ENCODE measurements at regions not wholly inside any gene's neighbourhood (a gene's known extent, or its start where the extent isn't known, plus 50 kb on each side); places are given as distances from the start of the nearest gene placed in this dataset.

DNA sequence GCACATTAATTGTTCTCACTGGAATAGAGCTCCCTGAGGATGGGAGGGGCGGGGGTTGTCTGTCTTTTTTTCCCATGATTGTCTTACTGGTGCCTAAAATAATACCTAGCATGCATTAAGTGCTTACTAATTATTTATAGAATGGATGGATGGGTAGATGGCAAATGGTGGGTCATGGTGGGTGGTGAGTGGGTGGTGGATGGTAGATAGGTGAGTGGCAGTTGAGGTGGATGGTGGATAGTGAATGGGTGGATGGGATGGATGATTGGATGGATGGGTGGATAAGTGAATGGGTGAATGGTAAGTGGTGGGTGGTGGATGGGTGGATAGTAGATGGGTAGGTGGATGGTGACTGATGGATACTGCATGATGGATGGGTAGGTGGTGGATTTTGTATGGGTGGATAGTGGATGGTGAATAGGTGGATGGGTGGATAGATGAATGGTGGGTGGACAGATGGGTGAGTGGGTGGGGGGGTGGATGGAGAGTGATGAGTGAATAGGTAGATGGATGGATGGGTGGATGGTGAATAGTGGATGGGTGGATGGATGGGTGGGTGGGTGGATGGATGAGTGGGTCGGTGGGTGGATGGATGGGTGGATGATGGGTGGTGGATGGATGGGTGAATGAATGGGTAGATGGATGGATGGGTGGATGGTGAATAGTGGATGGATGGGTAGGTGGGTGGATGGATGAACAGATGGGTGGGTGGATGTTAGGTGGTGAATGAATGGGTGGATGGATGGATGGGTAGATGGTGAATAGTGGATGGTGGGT lies 51.6 kb downstream of the RBFOX3 start:
- no peak overlapping the region for H2AFZ ChIP-seq (ENCODE audit: low read length)
- WGBS (ENCODE audit: low lambda C conversion rate): 2% methylated on average over 2 of the region's 2 CpGs
- in situ Hi-C loops (cut with HindIII; ENCODE audit: extremely low pct_ligation_motif_present, low pct_unique_long_range_greater_than_20kb): no loop called here
- intact Hi-C loops (cut with micrococcal nuclease; ENCODE audit: unreplicated experiment): no loop called here
- no peak for ATAC-seq
- peaks cover 8 to 69% of the 10 kb centered on the region in 2 experiments; a peak in 4 of 5 replicates for H3K27me3 ChIP-seq (ENCODE audit: control insufficient read depth in 1 of 2, insufficient read depth in 2 of 2, low read length in 2 of 2)
- no peaks in the 10 kb centered on the region for H3K79me2 ChIP-seq (ENCODE audit: insufficient read depth, low read length)
- no peak overlapping the region for H3K9ac ChIP-seq (ENCODE audit: insufficient read depth, low read depth, low read length)
- TF ChIP-seq PCBP2 (optimal IDR thresholded peaks at IDR 0.05; ENCODE audit: low read depth, low read length, poor library complexity, severe bottlenecking) (no peak), PLRG1 (conservative IDR thresholded peaks at IDR 0.05) (peak; percentile 38; the same call in 1 of the 2 replicates), SOX6 (IDR thresholded peaks at IDR 0.05) (0 out of 2 replicates have a peak, but pooled peaks have one; percentile 55), SOX6 (CRISPR knock-in tag; IDR thresholded peaks at IDR 0.05) (no peak), NONO (IDR thresholded peaks at IDR 0.05) (0 out of 2 replicates have a peak, but pooled peaks have one; percentile 53), NONO (CRISPR knock-in tag; conservative IDR thresholded peaks at IDR 0.05) (no peak), CREB1 (IDR thresholded peaks at IDR 0.05) (peak; percentile 5; the same call in 1 of the 2 replicates), CREB1 (CRISPR knock-in tag; IDR thresholded peaks at IDR 0.05) (no peak), ZNF883 (CRISPR knock-in tag; IDR thresholded peaks at IDR 0.05; ENCODE audit: not compliant biosample characterization) (no peak), FOXP1 (IDR thresholded peaks at IDR 0.05) (peak; percentile 53; the same call in 1 of the 2 replicates), FOXP1 (CRISPR knock-in tag; IDR thresholded peaks at IDR 0.05) (no peak), CBX1 (IDR thresholded peaks at IDR 0.05; ENCODE audit: low read depth) (no peak)
- TF ChIP-seq, protein P1, sequence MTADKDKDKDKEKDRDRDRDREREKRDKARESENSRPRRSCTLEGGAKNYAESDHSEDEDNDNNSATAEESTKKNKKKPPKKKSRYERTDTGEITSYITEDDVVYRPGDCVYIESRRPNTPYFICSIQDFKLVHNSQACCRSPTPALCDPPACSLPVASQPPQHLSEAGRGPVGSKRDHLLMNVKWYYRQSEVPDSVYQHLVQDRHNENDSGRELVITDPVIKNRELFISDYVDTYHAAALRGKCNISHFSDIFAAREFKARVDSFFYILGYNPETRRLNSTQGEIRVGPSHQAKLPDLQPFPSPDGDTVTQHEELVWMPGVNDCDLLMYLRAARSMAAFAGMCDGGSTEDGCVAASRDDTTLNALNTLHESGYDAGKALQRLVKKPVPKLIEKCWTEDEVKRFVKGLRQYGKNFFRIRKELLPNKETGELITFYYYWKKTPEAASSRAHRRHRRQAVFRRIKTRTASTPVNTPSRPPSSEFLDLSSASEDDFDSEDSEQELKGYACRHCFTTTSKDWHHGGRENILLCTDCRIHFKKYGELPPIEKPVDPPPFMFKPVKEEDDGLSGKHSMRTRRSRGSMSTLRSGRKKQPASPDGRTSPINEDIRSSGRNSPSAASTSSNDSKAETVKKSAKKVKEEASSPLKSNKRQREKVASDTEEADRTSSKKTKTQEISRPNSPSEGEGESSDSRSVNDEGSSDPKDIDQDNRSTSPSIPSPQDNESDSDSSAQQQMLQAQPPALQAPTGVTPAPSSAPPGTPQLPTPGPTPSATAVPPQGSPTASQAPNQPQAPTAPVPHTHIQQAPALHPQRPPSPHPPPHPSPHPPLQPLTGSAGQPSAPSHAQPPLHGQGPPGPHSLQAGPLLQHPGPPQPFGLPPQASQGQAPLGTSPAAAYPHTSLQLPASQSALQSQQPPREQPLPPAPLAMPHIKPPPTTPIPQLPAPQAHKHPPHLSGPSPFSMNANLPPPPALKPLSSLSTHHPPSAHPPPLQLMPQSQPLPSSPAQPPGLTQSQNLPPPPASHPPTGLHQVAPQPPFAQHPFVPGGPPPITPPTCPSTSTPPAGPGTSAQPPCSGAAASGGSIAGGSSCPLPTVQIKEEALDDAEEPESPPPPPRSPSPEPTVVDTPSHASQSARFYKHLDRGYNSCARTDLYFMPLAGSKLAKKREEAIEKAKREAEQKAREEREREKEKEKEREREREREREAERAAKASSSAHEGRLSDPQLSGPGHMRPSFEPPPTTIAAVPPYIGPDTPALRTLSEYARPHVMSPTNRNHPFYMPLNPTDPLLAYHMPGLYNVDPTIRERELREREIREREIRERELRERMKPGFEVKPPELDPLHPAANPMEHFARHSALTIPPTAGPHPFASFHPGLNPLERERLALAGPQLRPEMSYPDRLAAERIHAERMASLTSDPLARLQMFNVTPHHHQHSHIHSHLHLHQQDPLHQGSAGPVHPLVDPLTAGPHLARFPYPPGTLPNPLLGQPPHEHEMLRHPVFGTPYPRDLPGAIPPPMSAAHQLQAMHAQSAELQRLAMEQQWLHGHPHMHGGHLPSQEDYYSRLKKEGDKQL (CRISPR knock-in tag; IDR thresholded peaks at IDR 0.05; ENCODE audit: low read depth): no peak
- TF ChIP-seq, protein P2, sequence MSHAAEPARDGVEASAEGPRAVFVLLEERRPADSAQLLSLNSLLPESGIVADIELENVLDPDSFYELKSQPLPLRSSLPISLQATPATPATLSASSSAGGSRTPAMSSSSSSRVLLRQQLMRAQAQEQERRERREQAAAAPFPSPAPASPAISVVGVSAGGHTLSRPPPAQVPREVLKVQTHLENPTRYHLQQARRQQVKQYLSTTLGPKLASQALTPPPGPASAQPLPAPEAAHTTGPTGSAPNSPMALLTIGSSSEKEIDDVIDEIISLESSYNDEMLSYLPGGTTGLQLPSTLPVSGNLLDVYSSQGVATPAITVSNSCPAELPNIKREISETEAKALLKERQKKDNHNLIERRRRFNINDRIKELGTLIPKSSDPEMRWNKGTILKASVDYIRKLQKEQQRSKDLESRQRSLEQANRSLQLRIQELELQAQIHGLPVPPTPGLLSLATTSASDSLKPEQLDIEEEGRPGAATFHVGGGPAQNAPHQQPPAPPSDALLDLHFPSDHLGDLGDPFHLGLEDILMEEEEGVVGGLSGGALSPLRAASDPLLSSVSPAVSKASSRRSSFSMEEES (CRISPR knock-in tag; IDR thresholded peaks at IDR 0.05): no peak
- TF ChIP-seq, protein P3, sequence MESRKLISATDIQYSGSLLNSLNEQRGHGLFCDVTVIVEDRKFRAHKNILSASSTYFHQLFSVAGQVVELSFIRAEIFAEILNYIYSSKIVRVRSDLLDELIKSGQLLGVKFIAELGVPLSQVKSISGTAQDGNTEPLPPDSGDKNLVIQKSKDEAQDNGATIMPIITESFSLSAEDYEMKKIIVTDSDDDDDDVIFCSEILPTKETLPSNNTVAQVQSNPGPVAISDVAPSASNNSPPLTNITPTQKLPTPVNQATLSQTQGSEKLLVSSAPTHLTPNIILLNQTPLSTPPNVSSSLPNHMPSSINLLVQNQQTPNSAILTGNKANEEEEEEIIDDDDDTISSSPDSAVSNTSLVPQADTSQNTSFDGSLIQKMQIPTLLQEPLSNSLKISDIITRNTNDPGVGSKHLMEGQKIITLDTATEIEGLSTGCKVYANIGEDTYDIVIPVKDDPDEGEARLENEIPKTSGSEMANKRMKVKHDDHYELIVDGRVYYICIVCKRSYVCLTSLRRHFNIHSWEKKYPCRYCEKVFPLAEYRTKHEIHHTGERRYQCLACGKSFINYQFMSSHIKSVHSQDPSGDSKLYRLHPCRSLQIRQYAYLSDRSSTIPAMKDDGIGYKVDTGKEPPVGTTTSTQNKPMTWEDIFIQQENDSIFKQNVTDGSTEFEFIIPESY (CRISPR knock-in tag; IDR thresholded peaks at IDR 0.05): no peak
- no peaks in the 10 kb centered on the region for H3K4me1 ChIP-seq (ENCODE audit: insufficient read depth, low read length)
- no TSS peak for BruUV-seq (replicated peaks)
- FAIRE-seq: no peak
- H3K4me2 ChIP-seq (ENCODE audit: low read depth, low read length): no peak overlapping the region
- H3K27ac ChIP-seq (ENCODE audit: extremely low read length, insufficient read depth, low read length): no peak overlapping the region
- H3K9me3 ChIP-seq (ENCODE audit: low read length): no peaks in the 10 kb centered on the region
- 0 out of 2 replicates have a peak, but pooled peaks cover 3% of the 10 kb centered on the region for H4K20me1 ChIP-seq (ENCODE audit: insufficient read depth, low read length)
- DNase-seq (ENCODE audit: low spot score): no peak
- H3K36me3 ChIP-seq (replicated peaks in 1 of 2; ENCODE audit: control insufficient read depth in 1 of 2, insufficient read depth in 2 of 2, low read length in 2 of 2): no peaks in the 10 kb centered on the region
- H3K4me3 ChIP-seq (replicated peaks in 1 of 3; ENCODE audit: insufficient read depth in 1 of 3, low read depth in 2 of 3, low read length in 3 of 3): no peak overlapping the region
- CTCF ChIA-PET (ENCODE audit: low intra/inter-chr PET ratio, low total read pairs): no interaction called here
- POLR2A ChIA-PET: no interaction called here

All from HepG2 (cell line).